Endodermal cell (in vitro differentiated cells): ENCODE measurements at regions not wholly inside any gene's neighbourhood (a gene's known extent, or its start where the extent isn't known, plus 50 kb on each side); places are given as distances from the start of the nearest gene placed in this dataset.

Source experiments
- DNase-seq: peaks from one replicate; pipeline ENCODE4 v3.0.0-alpha.2; 2017
- H3K27ac ChIP-seq: 2 replicates; pipeline ENCODE4 v1.5.1; 2013; ENCODE audit warnings: mild to moderate bottlenecking, low read depth, low read length, moderate library complexity
- H3K27me3 ChIP-seq: 2 replicates; pipeline ENCODE4 v1.6.1; 2013; ENCODE audit warnings: mild to moderate bottlenecking, low read length, moderate library complexity; ENCODE audit not compliant: insufficient read depth, control insufficient read depth, poor library complexity, severe bottlenecking
- H3K36me3 ChIP-seq: 2 replicates; pipeline ENCODE4 v1.7.0; 2013; ENCODE audit warnings: mild to moderate bottlenecking, low read length, moderate library complexity; ENCODE audit not compliant: control insufficient read depth, insufficient read depth
- H3K4me1 ChIP-seq: one replicate; pipeline ENCODE4 v1.7.0; 2013; ENCODE audit warnings: low read length; ENCODE audit not compliant: control insufficient read depth, insufficient read depth
- H3K4me3 ChIP-seq: 2 replicates; pipeline ENCODE4 v1.5.1; 2013; ENCODE audit warnings: mild to moderate bottlenecking, low read length, moderate library complexity
- H3K9ac ChIP-seq: 2 replicates; pipeline ENCODE4 v1.6.1; 2013; ENCODE audit warnings: mild to moderate bottlenecking, low read length, moderate library complexity; ENCODE audit not compliant: poor library complexity, severe bottlenecking; ENCODE audit errors: extremely low read depth
- H3K9me3 ChIP-seq: 2 replicates; pipeline ENCODE4 v1.6.1; 2013; ENCODE audit warnings: mild to moderate bottlenecking, low read length, moderate library complexity; ENCODE audit not compliant: control insufficient read depth
- H3K27ac Mint-ChIP-seq: 2 replicates; pipeline ENCODE4 v1.8.0; 2020; ENCODE audit warnings: mixed read lengths
- H3K27me3 Mint-ChIP-seq: 2 replicates; pipeline ENCODE4 v1.8.0; 2021; ENCODE audit warnings: mild to moderate bottlenecking, mixed read lengths; ENCODE audit not compliant: insufficient read depth
- H3K36me3 Mint-ChIP-seq: 2 replicates; pipeline ENCODE4 v1.8.0; 2020; ENCODE audit warnings: low read depth, mixed read lengths
- H3K4me1 Mint-ChIP-seq: 2 replicates; pipeline ENCODE4 v1.8.0; 2020; ENCODE audit warnings: mixed read lengths
- H3K4me3 Mint-ChIP-seq: 2 replicates; pipeline ENCODE4 v1.8.0; 2020; ENCODE audit warnings: mild to moderate bottlenecking, moderate library complexity, mixed read lengths
- H3K9me3 Mint-ChIP-seq: 2 replicates; pipeline ENCODE4 v1.8.0; 2020; ENCODE audit warnings: mild to moderate bottlenecking, mixed read lengths
- CTCF ChIP-seq: fragments of 200-600 bp; sonication (generic); conservative IDR thresholded peaks from 2 replicates; pipeline ENCODE4 v1.5.0; 2021; ENCODE audit warnings: antibody characterized with exemption, mild to moderate bottlenecking
- WGBS, 2 experiments: methylation state at CpG; one replicate each; pipeline versions ENCODE4 v1.1.5 to v1.1.7; 2013; ENCODE audit warnings: missing lambda C conversion rate in 2 of 2, mixed read lengths in 1 of 2; ENCODE audit not compliant: insufficient coverage in 1 of 2, insufficient read length in 1 of 2; 5-methylcytosine and 5-hydroxymethylcytosine counted together

- Mint-ChIP-seq H3K27me3 (no peaks in the 10 kb centered on the region), H3K27ac (no peak overlapping the region), H3K36me3 (no peaks in the 10 kb centered on the region), H3K4me3 (no peak overlapping the region), H3K9me3 (no peaks in the 10 kb centered on the region), H3K4me1 (no peaks in the 10 kb centered on the region)
- Histone ChIP-seq H3K27ac (no peak overlapping the region), H3K36me3 (no peaks in the 10 kb centered on the region), H3K27me3 (no peaks in the 10 kb centered on the region), H3K9me3 (no peaks in the 10 kb centered on the region), H3K4me1 (no peaks in the 10 kb centered on the region), H3K4me3 (no peak overlapping the region), H3K9ac (no peak overlapping the region)
- no peak for TF ChIP-seq CTCF
- WGBS, 2 experiments = 62 to 90% methylated on average over 2 to 3 of the region's 3 CpGs
- no peak for DNase-seq
Measured at GRCh38 chr7:109354000-109354399, 784.3 kb downstream of the DNAJB9 start.

DNA sequence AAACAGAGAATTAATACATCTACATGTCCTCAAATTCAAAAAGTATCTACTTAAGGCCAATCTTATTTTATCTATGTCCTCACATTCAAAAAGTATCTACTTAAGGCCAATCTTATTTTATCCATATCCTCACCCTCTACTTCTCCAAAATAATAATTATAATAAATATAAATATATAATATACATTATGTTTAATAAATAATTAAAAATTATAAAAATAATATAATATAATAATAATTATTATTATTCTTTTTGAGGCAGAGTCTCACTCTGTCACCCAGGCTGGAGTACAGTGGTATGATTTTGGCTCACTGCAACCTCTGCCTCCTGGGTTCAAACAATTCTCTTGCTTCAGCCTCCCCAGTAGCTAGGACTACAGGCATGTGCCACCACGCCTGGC lies 784.9 kb downstream of the DNAJB9 start:
- Mint-ChIP-seq H3K27me3 (no peaks in the 10 kb centered on the region), H3K4me3 (no peak overlapping the region), H3K27ac (no peak overlapping the region), H3K9me3 (no peaks in the 10 kb centered on the region), H3K4me1 (no peaks in the 10 kb centered on the region), H3K36me3 (no peaks in the 10 kb centered on the region)
- no peaks in the 10 kb centered on the region for H3K4me1 ChIP-seq
- no peak for TF ChIP-seq CTCF
- 82% methylated on average over 1 of the region's 1 CpG; no CpG with 5 or more reads in 1 of the 2 experiments for WGBS, 2 experiments
- H3K4me3 ChIP-seq = no peak overlapping the region
- no peaks in the 10 kb centered on the region for H3K36me3 ChIP-seq
- no peaks in the 10 kb centered on the region for H3K27me3 ChIP-seq
- no peak overlapping the region for H3K27ac ChIP-seq
- H3K9ac ChIP-seq = no peak overlapping the region
- no peaks in the 10 kb centered on the region for H3K9me3 ChIP-seq
- DNase-seq = no peak

DNA sequence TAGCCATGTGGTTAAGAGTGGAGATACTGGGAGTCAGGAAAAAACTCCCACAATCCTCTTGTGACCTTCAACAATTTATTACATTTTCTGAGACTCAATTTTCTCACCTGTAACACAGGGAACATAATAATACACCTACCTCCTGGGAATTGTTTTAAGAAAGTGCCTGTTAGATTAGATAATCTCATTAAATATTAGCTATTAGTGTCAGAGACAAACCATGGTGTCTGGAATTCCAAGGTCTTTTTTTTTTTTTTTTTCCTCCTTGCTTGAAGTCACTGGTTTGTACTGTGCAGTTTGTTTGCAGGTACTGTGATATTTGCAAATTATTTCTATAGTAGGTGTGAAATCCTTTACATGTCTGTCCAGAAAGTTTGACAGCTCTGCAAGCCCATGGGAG lies 806.1 kb downstream of the DNAJB9 start:
- Histone ChIP-seq H3K4me3 (no peak overlapping the region), H3K4me1 (peaks cover 3% of the 10 kb centered on the region), H3K27me3 (no peaks in the 10 kb centered on the region), H3K9ac (no peak overlapping the region), H3K9me3 (no peaks in the 10 kb centered on the region), H3K27ac (no peak overlapping the region), H3K36me3 (no peaks in the 10 kb centered on the region)
- Mint-ChIP-seq H3K27ac (no peak overlapping the region), H3K9me3 (no peaks in the 10 kb centered on the region), H3K4me1 (peaks cover 7% of the 10 kb centered on the region), H3K36me3 (no peaks in the 10 kb centered on the region), H3K27me3 (no peaks in the 10 kb centered on the region), H3K4me3 (no peak overlapping the region)
- no peak for DNase-seq
- no peak for TF ChIP-seq CTCF
